GM18867 (cell line): ENCODE measurements at regions not wholly inside any gene's neighbourhood (a gene's known extent, or its start where the extent isn't known, plus 50 kb on each side); places are given as distances from the start of the nearest gene placed in this dataset.
A peak's percentile ranks its signal among the peaks of the same experiment; 100 is the strongest.

Experiments
- ATAC-seq: cut with Tn5 transposase; IDR thresholded peaks from one replicate; pipeline ENCODE4 v1.9.1; 2021; ENCODE audit warnings: mild to moderate bottlenecking, moderate library complexity; ENCODE audit not compliant: unreplicated experiment

- no peak for ATAC-seq
These were observed 137.8 kb upstream of the PDGFD start for GRCh38 chr11:104301776-104302175.

GRCh38 chr11:104291646-104292045 is 127.7 kb upstream of the PDGFD start:
- no peak for ATAC-seq

- no peak for ATAC-seq
These were observed 122.2 kb upstream of the PDGFD start for GRCh38 chr11:104286129-104286528.

- ATAC-seq, result no peak
These were observed 115.6 kb upstream of the PDGFD start for GRCh38 chr11:104279587-104279986.

- ATAC-seq, result no peak
These were observed 112.0 kb upstream of the PDGFD start for GRCh38 chr11:104275992-104276391.

- ATAC-seq, result no peak
These were observed 96.5 kb upstream of the PDGFD start for GRCh38 chr11:104260456-104260855.

GRCh38 chr11:104259121-104259610 is 95.2 kb upstream of the PDGFD start:
- no peak for ATAC-seq

GRCh38 chr11:104256525-104256924 is 92.6 kb upstream of the PDGFD start:
- no peak for ATAC-seq

- peak; percentile 94 for ATAC-seq
These were observed 90.4 kb upstream of the PDGFD start for GRCh38 chr11:104254347-104254746.

GRCh38 chr11:104246590-104246989 is 82.6 kb upstream of the PDGFD start:
- ATAC-seq, result peak; percentile 46

- no peak for ATAC-seq
These were observed 75.0 kb upstream of the PDGFD start for GRCh38 chr11:104238916-104239315.

- ATAC-seq, result peak; percentile 51
These were observed 61.1 kb upstream of the PDGFD start for GRCh38 chr11:104225047-104225446.

GRCh38 chr11:104222464-104222863 is 58.5 kb upstream of the PDGFD start:
- ATAC-seq, result no peak

GRCh38 chr11:104221455-104221854 is 57.5 kb upstream of the PDGFD start:
- ATAC-seq, result no peak

- no peak for ATAC-seq
These were observed 55.1 kb upstream of the PDGFD start for GRCh38 chr11:104219096-104219495.

GRCh38 chr11:104214517-104214916 is 50.6 kb upstream of the PDGFD start:
- no peak for ATAC-seq
